Peyer's patch (tissue), 4 donors: ENCODE measurements at regions not wholly inside any gene's neighbourhood (a gene's known extent, or its start where the extent isn't known, plus 50 kb on each side); places are given as distances from the start of the nearest gene placed in this dataset.

ENCODE experiments used
- POLR2A ChIP-seq, 2 donors: fragments of 450-650 bp; IDR thresholded peaks; one replicate each; pipeline ENCODE4 v1.5.1; 2017; ENCODE audit warnings: antibody characterized with exemption in 2 of 2, mild to moderate bottlenecking in 2 of 2, moderate library complexity in 2 of 2
- TF ChIP-seq, protein P1 (sequence below), 6 experiments: fragments of 450-650 bp in 4 of 6; fragments of 200-600 bp in 2 of 6; sonication (generic) in 1 of 6; IDR thresholded peaks; one replicate each; pipeline ENCODE4 v1.5.1; 2017 to 2019; ENCODE audit warnings: antibody characterized with exemption in 6 of 6, mild to moderate bottlenecking in 3 of 6, moderate library complexity in 1 of 6

DNA sequence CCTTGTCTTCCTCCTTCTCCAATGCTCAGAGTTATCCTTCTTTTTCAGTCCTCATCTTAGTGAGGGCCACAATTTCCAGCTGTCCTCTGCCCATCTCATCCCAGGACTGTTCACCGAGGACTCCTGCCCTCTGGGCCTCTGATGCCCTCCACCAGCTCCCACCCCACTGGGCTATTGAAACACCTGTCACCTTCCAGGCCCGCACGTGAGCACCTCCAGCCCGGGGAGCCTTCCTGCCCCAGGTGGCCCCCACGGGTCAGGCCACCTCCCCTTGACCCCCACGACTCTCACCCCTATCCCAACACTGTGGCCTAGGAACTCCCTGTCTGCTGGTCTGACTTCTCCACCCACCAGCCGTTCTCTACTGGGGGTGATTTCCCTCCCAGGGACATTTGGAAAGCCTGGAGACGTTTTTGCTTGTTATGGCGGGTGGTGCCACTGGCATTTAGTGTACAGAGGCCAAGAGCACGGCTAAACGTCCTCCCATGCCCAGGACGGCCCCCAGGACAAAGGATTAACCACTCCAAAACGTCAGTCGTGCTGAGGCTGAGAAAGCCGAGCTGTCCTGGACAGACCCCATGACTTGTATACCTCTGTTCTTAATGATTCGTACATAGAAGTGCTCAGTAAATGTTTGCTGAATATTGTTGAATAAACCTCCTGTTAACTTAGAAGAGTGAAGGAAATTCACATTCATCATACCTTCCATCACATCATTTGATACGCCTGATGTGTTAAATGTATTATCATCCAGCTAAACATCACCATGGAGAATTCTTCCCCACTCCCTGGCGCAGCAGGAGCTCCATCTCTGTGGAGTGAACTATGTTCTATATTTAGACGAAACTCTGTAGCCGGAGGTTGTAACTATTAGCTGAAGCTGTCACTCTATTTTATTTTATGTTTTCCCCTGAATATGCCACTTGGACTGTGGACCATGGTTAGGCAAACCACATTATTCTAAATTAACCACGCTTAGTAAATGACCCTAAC lies 270.1 kb upstream of the SHH start:
- TF ChIP-seq POLR2A (IDR thresholded peaks at IDR 0.05), result no peak
- TF ChIP-seq, protein P1, sequence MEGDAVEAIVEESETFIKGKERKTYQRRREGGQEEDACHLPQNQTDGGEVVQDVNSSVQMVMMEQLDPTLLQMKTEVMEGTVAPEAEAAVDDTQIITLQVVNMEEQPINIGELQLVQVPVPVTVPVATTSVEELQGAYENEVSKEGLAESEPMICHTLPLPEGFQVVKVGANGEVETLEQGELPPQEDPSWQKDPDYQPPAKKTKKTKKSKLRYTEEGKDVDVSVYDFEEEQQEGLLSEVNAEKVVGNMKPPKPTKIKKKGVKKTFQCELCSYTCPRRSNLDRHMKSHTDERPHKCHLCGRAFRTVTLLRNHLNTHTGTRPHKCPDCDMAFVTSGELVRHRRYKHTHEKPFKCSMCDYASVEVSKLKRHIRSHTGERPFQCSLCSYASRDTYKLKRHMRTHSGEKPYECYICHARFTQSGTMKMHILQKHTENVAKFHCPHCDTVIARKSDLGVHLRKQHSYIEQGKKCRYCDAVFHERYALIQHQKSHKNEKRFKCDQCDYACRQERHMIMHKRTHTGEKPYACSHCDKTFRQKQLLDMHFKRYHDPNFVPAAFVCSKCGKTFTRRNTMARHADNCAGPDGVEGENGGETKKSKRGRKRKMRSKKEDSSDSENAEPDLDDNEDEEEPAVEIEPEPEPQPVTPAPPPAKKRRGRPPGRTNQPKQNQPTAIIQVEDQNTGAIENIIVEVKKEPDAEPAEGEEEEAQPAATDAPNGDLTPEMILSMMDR (IDR thresholded peaks at IDR 0.05), result no peak
